ENCODE measurements at regions not wholly inside any gene's neighbourhood (a gene's known extent, or its start where the extent isn't known, plus 50 kb on each side); places are given as distances from the start of the nearest gene placed in this dataset.

GRCh38 chr2:220949466-220949865, 622.6 kb downstream of the EPHA4 start:
- no peaks in the 10 kb centered on the region for H3K36me3 Mint-ChIP-seq (ENCODE audit: low read depth)
- no peak overlapping the region for H3K4me3 Mint-ChIP-seq
- H3K27me3 Mint-ChIP-seq: no peaks in the 10 kb centered on the region
- DNase-seq: no peak
- no peak overlapping the region for H3K27ac Mint-ChIP-seq
- H3K4me1 Mint-ChIP-seq (ENCODE audit: low read depth): no peaks in the 10 kb centered on the region
- H3K9me3 Mint-ChIP-seq: peaks cover 3% of the 10 kb centered on the region

- peaks cover 3% of the 10 kb centered on the region for H3K27me3 Mint-ChIP-seq
- no peaks in the 10 kb centered on the region for H3K36me3 Mint-ChIP-seq (ENCODE audit: low read depth)
- peaks cover 3% of the 10 kb centered on the region for H3K9me3 Mint-ChIP-seq
- H3K27ac Mint-ChIP-seq: no peak overlapping the region
- H3K4me1 Mint-ChIP-seq (ENCODE audit: low read depth): no peaks in the 10 kb centered on the region
- DNase-seq: no peak
- no peak overlapping the region for H3K4me3 Mint-ChIP-seq
Observed at GRCh38 chr2:220955776-220956175, 616.3 kb downstream of the EPHA4 start.

- Mint-ChIP-seq H3K9me3 (peaks cover 3% of the 10 kb centered on the region), H3K4me3 (no peak overlapping the region), H3K27me3 (peaks cover 3% of the 10 kb centered on the region), H3K4me1 (ENCODE audit: low read depth) (no peaks in the 10 kb centered on the region), H3K36me3 (ENCODE audit: low read depth) (no peaks in the 10 kb centered on the region), H3K27ac (no peak overlapping the region)
- no peak for DNase-seq
Observed at GRCh38 chr2:220956429-220956828, 615.7 kb downstream of the EPHA4 start.

GRCh38 chr2:220959391-220959802, 612.7 kb downstream of the EPHA4 start:
- H3K4me3 Mint-ChIP-seq: no peak overlapping the region
- H3K36me3 Mint-ChIP-seq (ENCODE audit: low read depth): no peaks in the 10 kb centered on the region
- peaks cover 3% of the 10 kb centered on the region for H3K27me3 Mint-ChIP-seq
- H3K9me3 Mint-ChIP-seq: no peaks in the 10 kb centered on the region
- no peaks in the 10 kb centered on the region for H3K4me1 Mint-ChIP-seq (ENCODE audit: low read depth)
- DNase-seq: no peak
- H3K27ac Mint-ChIP-seq: no peak overlapping the region

- Mint-ChIP-seq H3K4me3 (no peak overlapping the region), H3K27ac (no peak overlapping the region), H3K9me3 (no peaks in the 10 kb centered on the region), H3K27me3 (peaks cover 3% of the 10 kb centered on the region), H3K36me3 (ENCODE audit: low read depth) (no peaks in the 10 kb centered on the region), H3K4me1 (ENCODE audit: low read depth) (no peaks in the 10 kb centered on the region)
- DNase-seq: no peak
Observed at GRCh38 chr2:220961143-220961860, 610.8 kb downstream of the EPHA4 start.

GRCh38 chr2:220962556-220962955, 609.5 kb downstream of the EPHA4 start:
- H3K27me3 Mint-ChIP-seq: peaks cover 3% of the 10 kb centered on the region
- H3K9me3 Mint-ChIP-seq: no peaks in the 10 kb centered on the region
- DNase-seq: no peak
- H3K4me1 Mint-ChIP-seq (ENCODE audit: low read depth): no peaks in the 10 kb centered on the region
- no peak overlapping the region for H3K4me3 Mint-ChIP-seq
- H3K27ac Mint-ChIP-seq: no peak overlapping the region
- no peaks in the 10 kb centered on the region for H3K36me3 Mint-ChIP-seq (ENCODE audit: low read depth)

- Mint-ChIP-seq H3K27ac (no peak overlapping the region), H3K4me3 (no peak overlapping the region), H3K36me3 (ENCODE audit: low read depth) (no peaks in the 10 kb centered on the region), H3K4me1 (ENCODE audit: low read depth) (no peaks in the 10 kb centered on the region), H3K27me3 (no peaks in the 10 kb centered on the region), H3K9me3 (no peaks in the 10 kb centered on the region)
- DNase-seq: no peak
Observed at GRCh38 chr2:220963076-220963475, 609.0 kb downstream of the EPHA4 start.

GRCh38 chr2:220963930-220964329, 608.2 kb downstream of the EPHA4 start:
- Mint-ChIP-seq H3K9me3 (no peaks in the 10 kb centered on the region), H3K4me1 (ENCODE audit: low read depth) (no peaks in the 10 kb centered on the region), H3K27me3 (no peaks in the 10 kb centered on the region), H3K4me3 (no peak overlapping the region), H3K27ac (no peak overlapping the region), H3K36me3 (ENCODE audit: low read depth) (no peaks in the 10 kb centered on the region)
- DNase-seq: no peak

GRCh38 chr2:220966636-220967035, 605.5 kb downstream of the EPHA4 start:
- no peak overlapping the region for H3K4me3 Mint-ChIP-seq
- H3K27ac Mint-ChIP-seq: no peak overlapping the region
- DNase-seq: no peak

GRCh38 chr2:220969348-220969747, 602.8 kb downstream of the EPHA4 start:
- Mint-ChIP-seq H3K27me3 (no peaks in the 10 kb centered on the region), H3K27ac (no peak overlapping the region), H3K4me3 (no peak overlapping the region), H3K36me3 (ENCODE audit: low read depth) (no peaks in the 10 kb centered on the region), H3K4me1 (ENCODE audit: low read depth) (no peaks in the 10 kb centered on the region), H3K9me3 (no peaks in the 10 kb centered on the region)
- no peak for DNase-seq

More at GRCh38 chr2:220966636-220967035, 605.5 kb downstream of the EPHA4 start:
- no peaks in the 10 kb centered on the region for H3K9me3 Mint-ChIP-seq
- H3K36me3 Mint-ChIP-seq (ENCODE audit: low read depth): no peaks in the 10 kb centered on the region
- no peaks in the 10 kb centered on the region for H3K4me1 Mint-ChIP-seq (ENCODE audit: low read depth)
- no peaks in the 10 kb centered on the region for H3K27me3 Mint-ChIP-seq

- no peak for DNase-seq
- no peak overlapping the region for H3K27ac Mint-ChIP-seq
- H3K4me3 Mint-ChIP-seq: no peak overlapping the region
- peaks cover 5% of the 10 kb centered on the region for H3K9me3 Mint-ChIP-seq
- H3K27me3 Mint-ChIP-seq: peaks cover 20% of the 10 kb centered on the region
- no peaks in the 10 kb centered on the region for H3K4me1 Mint-ChIP-seq (ENCODE audit: low read depth)
- no peaks in the 10 kb centered on the region for H3K36me3 Mint-ChIP-seq (ENCODE audit: low read depth)
Observed at GRCh38 chr2:220980966-220981675, 591.0 kb downstream of the EPHA4 start.

- Mint-ChIP-seq H3K4me1 (ENCODE audit: low read depth) (no peaks in the 10 kb centered on the region), H3K9me3 (peaks cover 5% of the 10 kb centered on the region), H3K4me3 (no peak overlapping the region), H3K36me3 (ENCODE audit: low read depth) (no peaks in the 10 kb centered on the region), H3K27ac (no peak overlapping the region), H3K27me3 (peaks cover 26% of the 10 kb centered on the region)
- no peak for DNase-seq
Observed at GRCh38 chr2:220981926-220982325, 590.2 kb downstream of the EPHA4 start.

- H3K27ac Mint-ChIP-seq: no peak overlapping the region
- H3K4me3 Mint-ChIP-seq: no peak overlapping the region
- H3K27me3 Mint-ChIP-seq: peaks cover 33% of the 10 kb centered on the region
- no peak for DNase-seq
- H3K9me3 Mint-ChIP-seq: no peaks in the 10 kb centered on the region
- H3K4me1 Mint-ChIP-seq (ENCODE audit: low read depth): no peaks in the 10 kb centered on the region
- H3K36me3 Mint-ChIP-seq (ENCODE audit: low read depth): no peaks in the 10 kb centered on the region
Observed at GRCh38 chr2:220985561-220985960, 586.5 kb downstream of the EPHA4 start.

- H3K9me3 Mint-ChIP-seq: no peaks in the 10 kb centered on the region
- no peak overlapping the region for H3K27ac Mint-ChIP-seq
- H3K4me1 Mint-ChIP-seq (ENCODE audit: low read depth): no peaks in the 10 kb centered on the region
- DNase-seq: no peak
- H3K4me3 Mint-ChIP-seq: no peak overlapping the region
- H3K36me3 Mint-ChIP-seq (ENCODE audit: low read depth): no peaks in the 10 kb centered on the region
- peaks cover 32% of the 10 kb centered on the region for H3K27me3 Mint-ChIP-seq
Observed at GRCh38 chr2:220987839-220988238, 584.3 kb downstream of the EPHA4 start.

- Mint-ChIP-seq H3K27ac (no peak overlapping the region), H3K4me3 (no peak overlapping the region), H3K9me3 (no peaks in the 10 kb centered on the region), H3K4me1 (ENCODE audit: low read depth) (no peaks in the 10 kb centered on the region), H3K36me3 (ENCODE audit: low read depth) (no peaks in the 10 kb centered on the region), H3K27me3 (peaks cover 14% of the 10 kb centered on the region)
- DNase-seq: no peak
Observed at GRCh38 chr2:220991972-220992371, 580.1 kb downstream of the EPHA4 start.

Measured in activated T-cell treated with anti-CD3 and anti-CD28 coated beads, Interleukin-2, amount 50 U/mL, for 24 hours (primary cell).